Forelimb muscle (tissue), 1 donor: ENCODE measurements at regions not wholly inside any gene's neighbourhood (a gene's known extent, or its start where the extent isn't known, plus 50 kb on each side); places are given as distances from the start of the nearest gene placed in this dataset.

ENCODE experiments used
- DNase-seq: peaks from one replicate; pipeline ENCODE4 v3.0.0-alpha.2; 2013; ENCODE audit warnings: low read depth

DNA sequence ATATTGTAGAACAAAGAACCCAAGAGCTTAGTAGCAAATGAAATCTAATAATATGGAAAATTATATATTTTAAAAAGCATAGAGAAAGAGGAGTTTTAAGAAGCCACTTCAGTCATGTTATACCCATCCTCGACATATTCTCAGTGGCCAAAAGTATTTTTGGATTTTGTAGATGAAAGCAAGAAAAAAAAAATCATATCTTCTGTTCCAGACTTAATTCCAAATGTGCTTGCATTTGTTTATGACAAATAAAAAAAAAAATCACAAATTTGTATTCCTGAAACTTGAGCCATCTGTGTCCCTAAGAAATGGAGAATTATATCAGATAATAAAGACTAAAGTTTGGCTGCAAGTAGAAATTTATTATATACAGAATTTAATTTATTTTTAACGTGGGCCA is 1482.4 kb upstream of the PABPC4L start:
- no peak for DNase-seq

DNA sequence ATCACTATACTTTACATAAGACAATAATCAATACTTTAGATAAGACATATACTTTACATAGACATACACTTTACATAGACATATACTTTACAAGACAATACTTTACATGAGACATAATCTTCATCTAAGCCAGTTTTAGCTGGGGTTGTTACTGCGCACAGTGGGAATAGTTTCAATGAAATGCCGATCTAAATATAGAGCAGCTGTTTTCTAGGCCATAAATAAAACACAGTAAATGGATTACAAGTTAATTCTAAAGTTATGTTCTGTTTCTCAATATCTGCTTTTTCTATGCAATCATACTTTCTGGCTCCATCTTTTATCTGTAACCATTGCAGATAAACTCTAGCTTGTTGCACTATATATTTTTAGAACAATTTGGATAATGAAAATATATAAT is 1470.6 kb upstream of the PABPC4L start:
- DNase-seq = no peak

DNA sequence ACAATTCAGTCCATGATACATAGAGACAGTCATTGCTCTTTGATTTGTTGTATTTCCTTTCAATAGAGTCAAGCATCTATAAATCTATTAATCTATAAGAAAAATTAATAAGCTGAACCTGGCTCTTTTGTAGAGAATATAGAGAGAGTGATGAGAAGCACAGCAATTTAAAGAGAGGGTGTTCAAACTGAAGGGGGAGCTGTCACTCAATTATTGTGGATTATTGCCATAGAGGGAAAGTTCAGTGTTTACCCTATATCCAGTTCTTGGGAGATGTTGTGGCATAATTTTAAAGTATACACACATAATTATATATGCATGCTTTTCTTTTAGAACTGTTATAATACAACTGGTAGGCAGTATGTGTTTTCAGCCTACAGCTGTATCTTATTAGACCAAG is 1469.0 kb upstream of the PABPC4L start:
- DNase-seq = no peak
